ENCODE measurements at regions not wholly inside any gene's neighbourhood (a gene's known extent, or its start where the extent isn't known, plus 50 kb on each side); places are given as distances from the start of the nearest gene placed in this dataset.

DNA sequence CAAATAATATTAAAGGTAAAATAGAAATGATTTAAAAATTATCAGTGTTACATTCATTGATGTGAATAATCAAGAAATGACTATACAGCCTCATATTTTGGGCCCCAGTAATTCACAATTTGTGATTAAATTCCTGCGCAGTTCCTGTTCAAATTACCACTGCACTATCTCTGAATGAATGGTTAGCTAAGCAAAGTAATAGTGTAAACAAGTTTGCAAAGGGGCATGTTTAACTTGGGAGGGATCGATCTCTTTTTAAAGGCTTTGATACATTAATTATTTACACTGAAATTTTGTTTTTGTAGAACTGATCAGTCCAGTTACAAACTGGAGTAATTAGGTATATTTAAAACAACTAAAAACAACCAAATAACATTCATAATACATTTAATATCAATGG, 784.4 kb downstream of the RPA4 start:
- TF ChIP-seq, protein P1, sequence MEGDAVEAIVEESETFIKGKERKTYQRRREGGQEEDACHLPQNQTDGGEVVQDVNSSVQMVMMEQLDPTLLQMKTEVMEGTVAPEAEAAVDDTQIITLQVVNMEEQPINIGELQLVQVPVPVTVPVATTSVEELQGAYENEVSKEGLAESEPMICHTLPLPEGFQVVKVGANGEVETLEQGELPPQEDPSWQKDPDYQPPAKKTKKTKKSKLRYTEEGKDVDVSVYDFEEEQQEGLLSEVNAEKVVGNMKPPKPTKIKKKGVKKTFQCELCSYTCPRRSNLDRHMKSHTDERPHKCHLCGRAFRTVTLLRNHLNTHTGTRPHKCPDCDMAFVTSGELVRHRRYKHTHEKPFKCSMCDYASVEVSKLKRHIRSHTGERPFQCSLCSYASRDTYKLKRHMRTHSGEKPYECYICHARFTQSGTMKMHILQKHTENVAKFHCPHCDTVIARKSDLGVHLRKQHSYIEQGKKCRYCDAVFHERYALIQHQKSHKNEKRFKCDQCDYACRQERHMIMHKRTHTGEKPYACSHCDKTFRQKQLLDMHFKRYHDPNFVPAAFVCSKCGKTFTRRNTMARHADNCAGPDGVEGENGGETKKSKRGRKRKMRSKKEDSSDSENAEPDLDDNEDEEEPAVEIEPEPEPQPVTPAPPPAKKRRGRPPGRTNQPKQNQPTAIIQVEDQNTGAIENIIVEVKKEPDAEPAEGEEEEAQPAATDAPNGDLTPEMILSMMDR (IDR thresholded peaks at IDR 0.05; ENCODE audit: extremely low read depth in 1 of 2, insufficient read depth in 1 of 2, low read depth in 1 of 2, low read length in 2 of 2), result no peak
- TF ChIP-seq POLR2AphosphoS5 (IDR thresholded peaks at IDR 0.05; ENCODE audit: insufficient read depth, low read depth, low read length) (no peak), FOS (IDR thresholded peaks at IDR 0.05; ENCODE audit: borderline replicate concordance, insufficient read depth, low read length) (no peak)
